ENCODE measurements at regions not wholly inside any gene's neighbourhood (a gene's known extent, or its start where the extent isn't known, plus 50 kb on each side); places are given as distances from the start of the nearest gene placed in this dataset.

GRCh38 chr3:159045279-159045885 is 243.5 kb downstream of the MFSD1 start:
- TF ChIP-seq CTCF (IDR thresholded peaks at IDR 0.05) (no peak), EZH2phosphoT487 (IDR thresholded peaks at IDR 0.05) (no peak), EZH2 (IDR thresholded peaks at IDR 0.05) (no peak)
